ENCODE measurements at regions not wholly inside any gene's neighbourhood (a gene's known extent, or its start where the extent isn't known, plus 50 kb on each side); places are given as distances from the start of the nearest gene placed in this dataset.
"Not testable (repeated sequence)": the region's sequence is repeated elsewhere in the genome, so short reads cannot be mapped to it uniquely, and the experiment has no call there.

DNA sequence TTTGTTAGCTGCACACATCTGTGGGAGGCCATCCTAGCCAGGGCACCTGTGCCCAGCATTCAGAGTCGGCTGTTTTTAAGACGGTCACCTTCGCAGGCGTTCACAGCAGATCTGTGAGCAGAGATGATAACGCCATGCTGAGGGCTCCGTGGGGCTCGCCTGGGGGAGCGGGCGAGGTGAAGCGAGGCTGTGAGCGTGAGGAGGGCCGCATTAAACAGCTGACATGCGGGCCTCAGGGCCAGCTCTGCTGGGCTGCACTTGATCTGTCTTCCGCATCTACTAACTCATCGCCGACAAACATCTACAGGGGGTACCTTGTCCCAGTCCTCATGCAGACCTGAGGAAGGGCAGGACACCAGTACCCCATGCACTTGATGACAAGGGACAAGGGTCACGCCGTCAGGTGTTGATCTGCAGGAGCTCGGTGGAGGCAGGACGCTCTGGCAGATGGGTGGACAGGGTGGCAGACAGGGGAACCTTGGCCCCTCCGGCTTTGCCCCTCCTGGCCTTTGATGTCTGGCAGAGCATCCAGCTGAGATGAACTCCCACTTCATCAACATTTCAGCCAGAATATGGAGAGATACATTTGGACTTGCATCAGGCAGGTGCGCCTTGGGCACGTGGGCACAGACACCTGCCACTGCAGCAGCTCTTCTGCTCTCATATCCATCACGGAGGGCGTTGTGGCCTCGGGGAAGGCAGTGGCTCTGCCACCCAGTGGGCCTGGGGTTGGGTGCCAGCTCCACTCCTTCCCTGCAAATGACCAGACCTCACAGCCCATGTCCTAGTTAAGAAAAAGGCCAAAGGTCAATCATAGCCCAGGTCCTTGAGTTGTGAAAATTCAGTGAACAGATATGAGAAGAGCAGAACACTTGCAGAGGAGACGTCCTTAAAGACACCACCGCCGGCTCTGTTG, 822.9 kb downstream of the BRD1 start:
- no peak for DNase-seq (ENCODE audit: low read depth in 3 of 3)

DNA sequence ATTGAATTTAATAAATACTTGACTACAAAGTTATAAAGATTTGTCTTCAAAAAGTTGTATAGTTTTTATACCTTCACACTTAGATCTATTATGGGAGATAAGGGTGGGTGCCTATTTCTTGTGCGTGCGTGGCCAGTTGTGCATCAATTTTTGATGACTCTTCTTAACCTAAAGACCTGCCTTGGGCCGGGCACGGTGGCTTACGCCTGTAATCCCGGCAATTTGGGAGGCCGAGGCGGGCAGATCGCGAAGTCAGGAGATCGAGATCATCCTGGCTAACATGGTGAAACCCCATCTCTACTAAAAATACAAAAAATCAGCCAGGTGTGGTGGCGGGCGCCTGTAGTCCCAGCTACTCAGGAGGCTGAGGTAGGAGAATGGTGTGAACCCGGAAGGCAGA, 830.1 kb downstream of the BRD1 start:
- not testable (repeated sequence) for DNase-seq (ENCODE audit: low read depth in 3 of 3)

DNA sequence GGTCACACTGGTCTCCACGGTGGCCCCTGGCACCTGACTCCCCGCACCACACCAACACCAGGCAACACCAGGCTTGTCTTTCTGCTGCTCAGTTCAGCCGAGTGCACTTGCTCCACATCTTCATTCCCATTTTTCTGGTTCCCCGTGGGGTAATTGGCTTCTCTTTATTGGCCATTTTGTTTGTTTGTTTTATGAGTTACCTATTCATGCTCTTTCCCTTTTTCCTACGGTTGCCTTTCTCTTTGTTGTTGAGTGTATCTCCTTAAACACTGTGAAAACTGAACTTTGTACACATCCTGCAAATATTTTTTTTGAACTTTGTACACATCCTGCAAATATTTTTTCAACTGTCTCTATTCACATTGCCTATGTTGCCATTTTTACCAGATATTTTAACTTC, 834.0 kb downstream of the BRD1 start:
- DNase-seq (ENCODE audit: low read depth in 3 of 3), result no peak

DNA sequence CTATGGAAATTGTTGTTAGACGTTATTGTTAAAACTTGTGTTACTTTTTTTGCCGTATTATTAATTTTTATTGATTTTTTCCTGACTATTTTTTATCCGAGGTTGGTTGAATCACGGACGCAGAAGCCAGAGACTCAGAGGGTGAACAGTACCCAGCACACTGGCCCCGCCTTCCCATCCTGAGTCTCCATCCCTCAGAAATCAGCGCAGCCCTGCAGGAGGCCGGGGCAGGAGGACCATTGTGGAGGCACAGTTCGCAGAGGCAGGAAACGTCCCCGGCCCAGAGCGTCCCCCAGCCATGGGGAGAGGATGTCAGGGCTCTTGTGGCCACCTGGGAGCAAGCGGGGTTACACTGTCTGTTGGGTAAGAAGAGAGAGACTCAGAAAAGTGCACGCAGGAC, 843.0 kb downstream of the BRD1 start:
- no peak for DNase-seq (ENCODE audit: low read depth in 3 of 3)

DNA sequence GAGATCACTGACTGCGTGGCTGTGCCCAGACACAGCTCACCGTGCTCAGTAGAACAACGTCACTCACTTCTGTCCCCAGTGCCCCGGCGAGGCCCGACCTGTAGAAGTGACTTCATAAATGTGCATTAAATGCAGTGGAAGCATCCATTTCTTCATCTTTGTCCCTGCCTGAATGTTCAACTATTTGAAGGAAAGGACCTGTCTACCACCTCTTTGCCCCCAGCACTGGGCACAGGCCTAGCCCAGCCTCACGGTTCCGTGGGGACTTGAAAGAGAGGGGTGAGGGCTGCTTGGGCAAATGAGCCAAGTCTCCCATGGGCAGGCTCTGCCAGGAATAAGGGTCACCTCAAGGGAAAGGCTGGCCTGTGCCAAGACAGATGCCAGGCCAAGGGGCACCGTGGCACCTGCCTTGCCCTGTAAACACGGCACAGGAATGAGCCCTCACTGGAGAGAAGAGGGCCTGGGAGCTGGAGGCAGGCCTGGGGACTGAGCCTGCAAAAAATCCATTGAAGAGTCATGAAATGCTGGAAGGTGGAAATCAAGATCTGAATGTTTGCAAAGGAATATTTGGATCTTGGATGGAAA, 845.3 kb downstream of the BRD1 start:
- DNase-seq (ENCODE audit: low read depth in 3 of 3), result no peak

DNA sequence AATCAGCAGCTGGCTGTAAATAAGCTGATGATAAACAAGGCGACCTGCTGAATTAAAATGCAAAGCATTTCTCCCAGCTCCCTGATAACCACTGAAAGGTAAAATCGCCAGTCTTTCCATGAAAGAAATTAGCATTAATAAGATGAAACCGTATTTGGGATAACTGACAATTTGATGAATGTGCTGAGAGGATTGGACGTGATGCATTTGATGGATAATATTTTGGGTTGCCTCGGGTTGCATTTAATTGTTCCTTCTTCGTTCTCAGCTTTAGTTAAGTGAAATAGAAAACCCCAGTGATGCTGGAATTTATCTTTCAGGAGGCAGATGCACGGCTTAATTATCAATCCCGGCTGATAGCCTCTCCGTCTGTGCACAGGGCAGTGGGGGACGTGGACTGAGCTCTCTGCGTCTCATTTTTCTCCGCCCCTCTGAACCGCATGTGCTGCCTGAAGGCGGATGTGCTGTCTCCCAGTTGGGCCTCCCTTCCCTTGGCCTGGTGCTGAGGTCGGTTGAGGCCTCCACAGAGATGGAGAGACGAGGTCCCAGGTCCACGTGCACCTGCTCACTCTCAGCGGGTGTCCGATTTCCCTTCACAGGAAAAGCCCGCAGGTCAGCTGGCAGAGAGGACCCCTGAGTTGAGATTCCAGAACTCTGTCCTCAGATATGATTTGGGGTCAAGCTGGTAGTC, 846.2 kb downstream of the BRD1 start:
- no peak for DNase-seq (ENCODE audit: low read depth in 3 of 3)

DNA sequence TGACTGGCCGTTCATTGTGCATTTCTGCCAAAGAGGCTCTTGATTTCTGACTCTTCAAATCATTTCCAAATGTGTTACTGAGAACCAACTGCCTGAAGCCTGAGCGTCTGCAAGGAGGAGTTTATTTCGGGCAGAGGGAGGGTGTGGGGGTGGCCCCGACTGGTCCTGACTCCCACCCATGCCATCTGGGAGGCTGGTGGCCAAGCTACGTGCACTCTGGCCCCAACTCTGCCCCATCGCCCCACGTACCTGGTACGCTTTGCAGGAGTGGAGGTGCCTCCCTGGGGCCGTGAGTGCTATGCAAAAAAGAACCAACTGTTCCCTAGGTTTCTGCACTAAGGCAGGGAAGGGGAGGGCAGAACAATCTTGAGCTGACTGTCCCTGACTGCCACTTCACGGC, 846.8 kb downstream of the BRD1 start:
- DNase-seq (ENCODE audit: low read depth in 3 of 3), result no peak

DNA sequence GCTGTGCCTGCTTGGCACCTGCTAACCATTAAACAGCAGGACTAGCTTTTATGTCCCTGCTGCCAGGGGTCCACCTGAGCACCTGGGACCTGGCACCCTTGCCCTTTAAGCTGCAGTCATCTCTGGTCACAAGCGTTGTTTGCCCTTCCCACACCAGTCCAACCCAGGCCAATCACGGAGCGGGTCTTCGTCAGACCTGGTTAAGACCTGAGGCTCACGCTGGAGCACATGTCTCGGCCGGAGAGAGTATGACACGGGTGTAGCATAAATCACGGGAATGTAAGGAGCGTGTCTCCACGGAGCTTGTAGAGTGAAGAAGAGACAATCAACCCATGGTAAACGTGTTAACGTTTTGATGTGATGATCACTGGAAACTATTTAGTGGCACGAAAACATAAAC, 847.3 kb downstream of the BRD1 start:
- DNase-seq (ENCODE audit: low read depth in 3 of 3), result no peak

DNA sequence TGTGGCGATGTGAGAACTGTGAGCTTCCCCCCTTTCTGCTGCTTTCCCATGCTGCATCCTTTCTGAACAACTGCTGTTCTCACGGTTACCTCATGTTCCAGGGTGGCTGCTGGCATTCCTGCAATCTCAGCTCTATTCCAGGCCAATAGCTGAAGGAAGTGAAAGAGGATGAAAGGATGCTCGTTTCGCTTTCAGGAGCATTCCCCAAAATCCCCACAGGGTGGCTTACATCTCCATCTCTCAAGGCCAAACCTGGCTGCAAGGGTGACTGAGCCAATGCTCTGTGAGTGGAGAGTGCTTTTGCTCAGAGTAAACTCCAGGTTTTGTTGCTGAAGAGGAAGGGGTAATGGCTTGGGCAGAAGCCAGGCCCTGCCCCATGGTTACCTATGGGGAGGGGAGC, 848.2 kb downstream of the BRD1 start:
- DNase-seq (ENCODE audit: low read depth in 3 of 3), result no peak

DNA sequence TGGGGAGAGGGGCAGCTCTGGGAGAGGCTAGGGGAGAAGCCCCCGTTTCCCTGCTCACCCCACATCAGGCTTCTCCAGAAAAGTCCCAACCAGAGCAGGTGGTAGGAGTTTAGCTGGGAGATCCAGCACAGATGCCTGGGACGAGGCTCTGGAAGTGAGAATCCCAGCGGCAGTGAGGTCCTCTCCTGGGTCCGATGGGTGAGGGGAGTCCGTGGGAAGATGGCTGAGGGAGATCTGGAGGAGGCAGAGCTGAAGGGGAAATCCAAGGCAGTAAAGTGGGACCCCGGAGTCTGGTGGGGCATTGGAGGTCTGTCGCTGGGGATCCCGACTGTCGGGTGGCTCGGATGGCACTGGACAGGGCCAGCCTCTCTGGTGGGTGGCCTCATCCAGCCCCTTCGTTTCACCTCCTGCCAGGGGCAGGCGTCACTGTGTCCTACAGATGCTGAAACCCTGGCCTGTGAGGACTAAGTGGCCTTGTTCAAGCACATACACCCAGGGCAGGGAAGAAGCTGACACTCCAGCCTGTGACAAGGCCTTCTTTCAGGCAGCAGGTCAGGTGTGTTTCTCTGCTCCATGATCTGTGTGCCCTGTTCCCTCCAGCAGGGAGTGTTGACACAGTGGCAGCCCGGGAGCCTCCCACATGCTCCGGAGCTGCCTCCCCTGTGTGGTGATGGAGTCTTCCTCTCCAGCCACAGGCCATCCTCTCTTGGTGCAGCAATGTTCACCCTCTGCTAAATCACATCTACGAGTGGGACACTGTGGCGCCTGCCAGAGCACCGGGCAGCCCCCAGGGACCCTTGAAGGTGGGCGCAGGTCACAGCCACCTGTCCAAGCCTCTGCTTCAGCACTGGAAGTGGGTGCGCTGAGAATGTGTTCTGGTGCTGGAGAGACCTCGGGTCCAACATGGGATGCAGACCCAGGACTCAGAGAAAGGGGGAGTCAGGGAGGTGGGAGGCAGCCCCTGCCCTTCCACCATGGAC, 850.8 kb downstream of the BRD1 start:
- no peak for DNase-seq (ENCODE audit: low read depth in 3 of 3)

DNA sequence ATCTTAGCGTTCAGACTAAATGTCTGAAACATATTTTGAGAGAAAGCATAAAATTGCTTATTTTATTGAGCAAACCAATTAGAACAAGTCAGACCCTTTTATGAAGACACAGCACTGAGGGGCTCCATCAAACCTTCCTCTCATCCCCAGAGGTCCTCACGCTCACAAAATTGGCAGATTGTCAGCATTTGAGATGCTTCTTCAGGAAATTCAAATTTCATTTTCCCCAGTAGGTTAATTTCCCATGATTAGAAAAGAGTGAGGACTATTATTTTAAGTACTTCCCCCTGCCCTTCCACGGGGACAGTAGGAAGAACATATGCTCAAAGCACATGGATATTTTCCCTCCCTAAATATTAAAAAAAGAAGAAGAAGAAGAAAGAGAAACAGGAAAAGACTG, 851.8 kb downstream of the BRD1 start:
- DNase-seq (ENCODE audit: low read depth in 3 of 3), result no peak

DNA sequence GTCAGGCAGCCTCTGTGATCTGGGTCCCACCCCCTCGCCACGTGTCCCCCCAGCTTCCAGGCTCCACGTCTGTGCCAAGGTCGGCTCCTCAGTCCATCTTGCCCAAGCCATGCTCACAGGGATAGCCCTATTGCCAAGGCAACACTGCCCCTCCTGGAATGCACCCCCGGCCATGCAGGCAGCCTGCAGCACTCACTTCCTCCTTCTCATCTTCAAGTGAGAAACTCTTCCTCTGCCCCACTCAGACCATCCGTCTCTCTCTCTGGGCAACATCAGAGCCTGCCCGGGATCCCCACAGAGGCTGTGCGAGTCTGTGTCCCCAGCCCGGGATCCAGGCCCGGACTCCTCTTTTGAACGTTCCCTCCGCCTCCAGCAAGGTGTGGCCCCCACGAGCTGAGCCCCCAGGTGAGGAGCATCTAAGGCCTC, 852.3 kb downstream of the BRD1 start:
- DNase-seq (ENCODE audit: low read depth in 3 of 3), result no peak

DNA sequence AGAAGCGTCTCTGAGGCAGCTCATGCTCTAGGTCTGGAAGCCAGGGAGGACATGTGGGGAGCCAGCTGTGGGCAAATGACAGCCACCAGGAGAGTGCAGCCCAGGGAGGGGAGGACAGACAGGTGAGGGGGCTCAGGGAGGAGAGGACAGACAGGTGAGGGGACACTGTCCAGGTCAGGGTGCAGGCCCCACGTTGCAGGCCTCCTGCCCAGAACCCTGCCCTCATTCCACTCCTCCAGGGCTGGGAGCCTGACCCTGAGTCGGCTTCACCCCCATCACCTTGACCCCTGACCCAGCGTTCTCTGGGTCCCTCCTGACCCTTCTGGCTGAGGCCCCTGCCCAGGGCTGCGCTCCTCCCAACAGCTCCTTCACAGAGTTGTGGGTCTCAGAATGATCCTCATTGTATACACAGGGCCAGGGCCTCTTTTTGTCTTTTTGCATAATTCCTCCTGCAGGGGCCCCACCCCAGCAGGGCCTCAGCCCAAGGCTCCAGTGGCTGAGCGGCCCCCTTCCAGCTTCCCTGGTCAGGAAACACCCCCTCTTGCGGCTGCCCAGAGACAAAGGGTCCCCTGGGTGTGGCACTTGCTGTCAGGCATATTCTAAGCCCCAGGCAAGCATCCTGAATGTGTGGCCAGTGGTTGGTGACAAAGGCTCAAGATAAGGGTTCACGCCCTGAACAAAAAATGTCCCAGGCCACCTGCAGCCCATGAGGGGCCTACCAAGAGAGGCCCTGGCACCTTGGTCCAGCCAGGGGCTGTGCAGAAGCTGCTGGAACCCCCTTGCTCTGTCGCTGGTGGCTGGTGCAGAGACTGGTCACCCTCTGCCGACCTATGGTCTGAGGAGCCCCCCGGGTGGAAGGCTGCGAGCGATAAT, 853.0 kb downstream of the BRD1 start:
- no peak for DNase-seq (ENCODE audit: low read depth in 3 of 3)

DNA sequence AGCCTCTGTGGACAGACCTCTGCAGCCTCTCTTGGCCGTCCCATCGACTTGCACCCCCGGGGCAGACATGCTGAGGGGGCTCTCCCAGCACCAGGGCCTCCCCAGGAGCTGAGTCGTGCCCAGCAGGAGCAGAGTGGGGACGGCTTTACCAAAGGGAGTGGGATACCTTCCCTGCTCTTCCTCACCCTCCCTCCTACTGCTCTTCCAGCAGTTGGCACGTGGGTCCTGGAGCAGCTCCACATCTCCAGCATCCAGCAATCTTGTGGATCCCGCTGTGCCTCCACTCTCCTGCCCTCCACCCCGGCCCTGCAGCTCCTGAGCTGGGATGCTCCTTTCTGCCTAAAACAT, 854.0 kb downstream of the BRD1 start:
- no peak for DNase-seq (ENCODE audit: low read depth in 3 of 3)

DNA sequence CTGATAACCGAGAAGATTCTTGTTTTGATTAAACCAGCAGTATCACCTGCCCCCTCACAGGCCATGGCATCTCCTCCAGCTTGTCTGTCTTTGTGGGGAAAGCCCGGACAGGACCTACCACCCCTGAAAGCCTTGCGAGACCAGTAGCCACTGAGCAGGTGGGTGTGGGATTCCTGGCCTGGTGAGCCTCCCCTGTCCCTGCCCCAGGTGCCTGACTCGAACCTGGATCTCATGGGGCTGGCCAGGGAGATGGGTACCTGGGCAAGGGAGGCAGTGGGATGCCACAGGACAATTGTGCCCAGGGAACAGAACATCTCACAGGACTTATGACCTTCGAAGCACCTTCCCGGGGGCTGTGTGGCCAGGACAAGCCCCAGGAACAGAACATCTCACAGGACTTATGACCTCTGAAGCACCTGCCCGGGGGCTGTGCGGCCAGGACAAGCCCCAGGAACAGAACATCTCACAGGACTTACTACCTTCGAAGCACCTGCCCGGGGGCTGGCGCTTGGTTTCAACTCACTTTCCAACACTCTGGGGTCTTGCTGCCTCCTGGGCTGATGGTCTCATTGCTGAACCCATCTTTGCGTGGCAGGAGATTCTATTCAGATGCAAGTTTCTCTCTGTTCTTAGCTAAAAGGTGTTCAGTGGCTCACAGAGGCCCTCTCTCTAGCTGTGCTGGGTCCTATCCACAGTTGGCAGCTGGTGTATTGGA, 854.5 kb downstream of the BRD1 start:
- no peak for DNase-seq (ENCODE audit: low read depth in 3 of 3)

DNA sequence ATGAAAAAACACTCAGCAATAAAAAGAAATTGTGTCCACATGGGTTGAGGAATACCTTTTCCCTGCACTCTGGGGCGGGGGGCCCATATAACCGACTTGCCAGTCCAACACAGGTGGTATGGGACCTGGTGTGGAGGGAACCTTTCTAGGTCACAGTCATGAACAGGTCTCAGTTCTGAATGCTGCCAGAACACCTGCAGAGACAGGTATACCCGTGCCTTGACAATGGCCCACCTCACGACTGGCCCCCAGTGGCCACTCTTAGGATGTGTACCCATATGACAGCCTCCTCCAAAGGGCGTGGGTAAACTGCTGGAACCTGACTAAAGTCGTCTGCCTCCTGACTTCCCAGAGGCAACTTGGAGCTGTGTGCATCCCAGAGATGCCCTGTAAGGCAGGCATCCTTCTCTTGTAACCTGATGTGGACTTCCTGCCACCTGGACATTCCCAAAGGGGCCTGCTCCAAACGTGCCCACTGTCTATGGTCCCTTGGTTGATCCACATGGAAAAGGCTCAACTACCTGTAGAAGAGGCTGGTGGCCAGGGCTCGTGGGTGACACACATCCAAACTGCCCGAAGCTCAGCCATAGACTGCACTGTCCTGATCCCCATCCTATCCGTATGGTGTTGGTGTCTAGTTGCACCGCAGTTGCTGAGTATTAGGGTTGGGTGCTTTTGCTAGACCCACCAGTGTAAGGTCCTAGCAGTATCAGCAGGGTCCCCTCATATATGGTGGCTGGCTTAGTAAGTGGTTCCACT, 859.3 kb downstream of the BRD1 start:
- no peak for DNase-seq (ENCODE audit: low read depth in 3 of 3)

DNA sequence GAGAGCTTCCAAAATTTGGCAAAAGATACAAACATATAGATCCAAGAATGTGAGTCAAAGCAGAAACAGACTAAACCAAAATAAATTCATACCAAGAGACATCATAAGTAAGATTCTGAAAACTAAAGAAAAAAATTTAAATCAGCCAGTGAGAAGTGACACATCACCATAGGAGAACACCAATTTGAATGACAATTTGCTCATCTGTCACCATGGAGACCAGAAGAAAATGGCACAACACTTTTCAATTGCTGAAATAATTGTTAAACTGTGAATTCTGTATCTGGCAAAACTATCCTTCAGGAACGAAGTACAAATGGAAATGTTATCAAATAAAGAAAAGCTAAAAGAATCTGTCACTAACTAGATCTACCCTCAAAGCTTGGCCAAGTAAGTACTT, 864.3 kb downstream of the BRD1 start:
- DNase-seq (ENCODE audit: low read depth in 3 of 3), result no peak

DNA sequence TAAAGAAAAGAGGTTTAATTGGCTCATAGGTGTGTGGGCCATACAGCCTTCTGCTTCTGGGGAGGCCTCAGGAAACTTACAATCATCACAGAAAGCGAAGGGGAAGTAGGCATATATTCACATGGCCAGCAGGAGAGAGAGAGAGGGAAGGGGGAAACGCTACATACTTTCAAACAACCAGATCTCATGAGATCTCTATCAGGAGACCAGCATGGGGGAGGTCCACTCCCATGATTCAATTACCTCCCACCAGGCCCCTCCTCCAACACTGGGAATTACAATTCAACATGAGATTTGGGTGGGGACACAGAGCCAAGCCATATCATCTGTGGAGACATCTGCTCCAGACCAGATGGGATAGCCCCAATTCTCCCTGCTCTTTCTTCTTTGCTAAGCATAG, 866.0 kb downstream of the BRD1 start:
- DNase-seq (ENCODE audit: low read depth in 3 of 3), result no peak

DNA sequence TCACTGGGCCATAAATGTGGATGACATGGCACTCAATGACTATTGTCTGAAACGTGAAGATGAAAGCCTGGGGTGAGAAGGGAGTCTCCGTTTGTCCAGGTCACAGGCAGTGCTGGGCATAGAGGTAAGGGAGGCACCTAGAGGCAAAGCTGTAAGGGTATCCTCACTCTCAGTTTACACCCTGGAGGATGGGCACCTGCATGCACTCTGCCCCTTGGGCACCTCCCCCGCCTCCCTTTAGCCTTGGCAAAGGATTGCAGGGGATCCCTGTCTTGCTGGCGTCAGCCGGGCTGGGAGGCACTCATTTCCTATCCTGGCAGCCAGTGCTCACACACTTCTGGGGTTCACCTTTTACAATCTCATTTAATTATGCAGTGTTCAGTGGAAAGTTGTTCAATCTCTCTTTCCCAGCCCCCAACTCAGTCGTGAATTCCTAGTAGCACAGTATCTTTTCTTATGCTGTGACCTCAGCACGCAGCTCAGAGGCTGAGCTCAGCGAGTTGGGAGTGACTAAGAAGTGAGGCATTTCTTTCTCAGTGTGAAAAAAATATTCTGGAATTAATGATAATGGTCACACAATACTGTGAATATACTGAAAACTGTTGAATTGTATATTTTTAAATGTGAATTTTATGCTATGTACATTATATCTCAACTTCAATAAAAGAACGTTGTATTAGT, 866.6 kb downstream of the BRD1 start:
- no peak for DNase-seq (ENCODE audit: low read depth in 3 of 3)

All from stimulated activated CD4-positive, alpha-beta T cell treated with anti-CD3 and anti-CD28 coated beads, TNF-alpha, amount 100 ng/mL, for 48 hours (primary cell).